ENCODE measurements at regions not wholly inside any gene's neighbourhood (a gene's known extent, or its start where the extent isn't known, plus 50 kb on each side); places are given as distances from the start of the nearest gene placed in this dataset. TPM values are rescaled to one million over a fixed set of nuclear protein-coding genes. Genes with fewer than 3 reads are reported as not detected.

GRCh38 chr1:91621360-91621759, 120.7 kb downstream of the CDC7 start:
- Histone ChIP-seq H3K36me3 (no peaks in the 10 kb centered on the region), H3K4me3 (no peak overlapping the region), H3K4me1 (peaks cover 0 to 11% of the 10 kb centered on the region in 2 donors), H3K27ac (peak overlapping the region; percentile 22 to 71), H3K27me3 (no peaks in the 10 kb centered on the region), H3K9me3 (no peaks in the 10 kb centered on the region)
- TF ChIP-seq CTCF (IDR thresholded peaks at IDR 0.05): no peak
- no peak for TF ChIP-seq POLR2A (IDR thresholded peaks at IDR 0.05)
- no peak for DNase-seq
- intact Hi-C loops (cut with DNase I; ENCODE audit: low total_unique reads): no loop called here

GRCh38 chr1:91621907-91622306, 121.3 kb downstream of the CDC7 start:
- no peak for DNase-seq
- H3K9me3 ChIP-seq: no peaks in the 10 kb centered on the region
- no peaks in the 10 kb centered on the region for H3K27me3 ChIP-seq
- intact Hi-C loops (cut with DNase I; ENCODE audit: low total_unique reads): no loop called here
- TF ChIP-seq CTCF (IDR thresholded peaks at IDR 0.05) (no peak), POLR2A (IDR thresholded peaks at IDR 0.05) (no peak)
- H3K36me3 ChIP-seq: no peaks in the 10 kb centered on the region
- H3K27ac ChIP-seq: peak overlapping the region; percentile 22 to 71
- no peak overlapping the region for H3K4me3 ChIP-seq
- peaks cover 0 to 11% of the 10 kb centered on the region in 2 donors for H3K4me1 ChIP-seq

- DNase-seq: peak; percentile 90 to 92
- peak overlapping the region; percentile 71 to 75 for H3K27ac ChIP-seq
- no peaks in the 10 kb centered on the region for H3K9me3 ChIP-seq
- no peaks in the 10 kb centered on the region for H3K36me3 ChIP-seq
- H3K27me3 ChIP-seq: no peaks in the 10 kb centered on the region
- H3K4me3 ChIP-seq: no peak overlapping the region
- peaks cover 0 to 11% of the 10 kb centered on the region in 2 donors for H3K4me1 ChIP-seq
- TF ChIP-seq POLR2A (IDR thresholded peaks at IDR 0.05) (no peak), CTCF (IDR thresholded peaks at IDR 0.05) (no peak)
- intact Hi-C loops (cut with DNase I; ENCODE audit: low total_unique reads): no loop called here
Observed at GRCh38 chr1:91622616-91623015, 122.0 kb downstream of the CDC7 start.

GRCh38 chr1:91623020-91623419, 122.4 kb downstream of the CDC7 start:
- no peak overlapping the region for H3K4me3 ChIP-seq
- TF ChIP-seq POLR2A (IDR thresholded peaks at IDR 0.05): no peak
- TF ChIP-seq CTCF (IDR thresholded peaks at IDR 0.05): no peak
- no peak for DNase-seq
- no peaks in the 10 kb centered on the region for H3K36me3 ChIP-seq
- intact Hi-C loops (cut with DNase I; ENCODE audit: low total_unique reads): no loop called here
- H3K27me3 ChIP-seq: no peaks in the 10 kb centered on the region
- no peaks in the 10 kb centered on the region for H3K9me3 ChIP-seq
- H3K4me1 ChIP-seq: peaks cover 0 to 11% of the 10 kb centered on the region in 2 donors
- H3K27ac ChIP-seq: peak overlapping the region; percentile 71 to 75

GRCh38 chr1:91624331-91624730, 123.7 kb downstream of the CDC7 start:
- no peak overlapping the region for H3K4me3 ChIP-seq
- H3K4me1 ChIP-seq: peaks cover 0 to 11% of the 10 kb centered on the region in 2 donors
- intact Hi-C loops (cut with DNase I; ENCODE audit: low total_unique reads): no loop called here
- no peaks in the 10 kb centered on the region for H3K9me3 ChIP-seq
- no peak overlapping the region for H3K27ac ChIP-seq
- H3K36me3 ChIP-seq: no peaks in the 10 kb centered on the region
- DNase-seq: no peak
- H3K27me3 ChIP-seq: no peaks in the 10 kb centered on the region
- no peak for TF ChIP-seq CTCF (IDR thresholded peaks at IDR 0.05)
- no peak for TF ChIP-seq POLR2A (IDR thresholded peaks at IDR 0.05)

Small RNAs in the stretch of these regions (small RNA-seq; reads per million reads assigned to genes)
- gene AL714022.1: not detected

Measured in uterus (tissue), 3 donors.